ENCODE measurements at regions not wholly inside any gene's neighbourhood (a gene's known extent, or its start where the extent isn't known, plus 50 kb on each side); places are given as distances from the start of the nearest gene placed in this dataset.

DNA sequence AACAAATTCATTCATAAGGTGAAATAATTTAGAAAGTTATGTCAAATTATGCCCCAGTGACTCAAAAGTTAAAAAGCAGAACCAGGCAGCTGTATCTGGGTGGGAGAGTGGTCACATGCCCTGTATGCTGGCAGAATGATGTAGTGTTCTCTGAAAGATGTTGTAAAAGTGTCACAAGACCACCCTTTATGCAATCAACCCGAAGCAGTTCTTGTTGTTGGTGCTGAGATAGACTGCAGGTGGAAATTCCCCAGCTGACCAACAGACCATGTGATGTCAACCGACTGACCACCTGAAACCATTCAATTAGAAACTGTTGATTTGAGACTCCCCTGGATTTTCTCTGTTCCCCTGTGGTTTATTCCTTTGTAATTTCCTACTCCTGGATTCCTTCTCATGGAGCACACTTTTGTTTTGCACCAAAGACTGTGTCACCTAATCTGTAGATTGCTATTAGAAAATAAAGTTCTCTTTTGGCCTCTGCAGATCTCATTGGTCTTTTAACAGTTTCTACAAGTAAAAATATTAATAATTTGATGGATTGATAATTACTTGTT is 1341.3 kb upstream of the LRRTM1 start (continued):
- TF ChIP-seq SREBF1 (IDR thresholded peaks at IDR 0.05; ENCODE audit: low read length) (no peak), BACH1 (IDR thresholded peaks at IDR 0.05; ENCODE audit: borderline replicate concordance) (0 out of 2 replicates have a peak, but pooled peaks have one; percentile 10), BMI1 (IDR thresholded peaks at IDR 0.05; ENCODE audit: borderline replicate concordance) (peak; percentile 73; the same call in 1 of the 2 replicates), MYB (IDR thresholded peaks at IDR 0.05; ENCODE audit: borderline replicate concordance, low read depth, low read length) (0 out of 2 replicates have a peak, but pooled peaks have one; percentile 73), SPI1 (IDR thresholded peaks at IDR 0.05; ENCODE audit: borderline replicate concordance, insufficient read depth, low read depth, low read length) (peak; percentile 42; the same call in 1 of the 2 replicates), IKZF1 (conservative IDR thresholded peaks at IDR 0.05) (peak; percentile 95), DPF2 (IDR thresholded peaks at IDR 0.05) (peak; percentile 92), RELA (IDR thresholded peaks at IDR 0.05; ENCODE audit: borderline replicate concordance, partially characterized antibody) (peak; percentile 85), HCFC1 (IDR thresholded peaks at IDR 0.05; ENCODE audit: low read length) (no peak), SREBF2 (IDR thresholded peaks at IDR 0.05; ENCODE audit: low read length) (no peak), IRF4 (IDR thresholded peaks at IDR 0.05; ENCODE audit: low read depth, low read length) (peak; percentile 33; the same call in 1 of the 2 replicates)
- TF ChIP-seq, protein P1, sequence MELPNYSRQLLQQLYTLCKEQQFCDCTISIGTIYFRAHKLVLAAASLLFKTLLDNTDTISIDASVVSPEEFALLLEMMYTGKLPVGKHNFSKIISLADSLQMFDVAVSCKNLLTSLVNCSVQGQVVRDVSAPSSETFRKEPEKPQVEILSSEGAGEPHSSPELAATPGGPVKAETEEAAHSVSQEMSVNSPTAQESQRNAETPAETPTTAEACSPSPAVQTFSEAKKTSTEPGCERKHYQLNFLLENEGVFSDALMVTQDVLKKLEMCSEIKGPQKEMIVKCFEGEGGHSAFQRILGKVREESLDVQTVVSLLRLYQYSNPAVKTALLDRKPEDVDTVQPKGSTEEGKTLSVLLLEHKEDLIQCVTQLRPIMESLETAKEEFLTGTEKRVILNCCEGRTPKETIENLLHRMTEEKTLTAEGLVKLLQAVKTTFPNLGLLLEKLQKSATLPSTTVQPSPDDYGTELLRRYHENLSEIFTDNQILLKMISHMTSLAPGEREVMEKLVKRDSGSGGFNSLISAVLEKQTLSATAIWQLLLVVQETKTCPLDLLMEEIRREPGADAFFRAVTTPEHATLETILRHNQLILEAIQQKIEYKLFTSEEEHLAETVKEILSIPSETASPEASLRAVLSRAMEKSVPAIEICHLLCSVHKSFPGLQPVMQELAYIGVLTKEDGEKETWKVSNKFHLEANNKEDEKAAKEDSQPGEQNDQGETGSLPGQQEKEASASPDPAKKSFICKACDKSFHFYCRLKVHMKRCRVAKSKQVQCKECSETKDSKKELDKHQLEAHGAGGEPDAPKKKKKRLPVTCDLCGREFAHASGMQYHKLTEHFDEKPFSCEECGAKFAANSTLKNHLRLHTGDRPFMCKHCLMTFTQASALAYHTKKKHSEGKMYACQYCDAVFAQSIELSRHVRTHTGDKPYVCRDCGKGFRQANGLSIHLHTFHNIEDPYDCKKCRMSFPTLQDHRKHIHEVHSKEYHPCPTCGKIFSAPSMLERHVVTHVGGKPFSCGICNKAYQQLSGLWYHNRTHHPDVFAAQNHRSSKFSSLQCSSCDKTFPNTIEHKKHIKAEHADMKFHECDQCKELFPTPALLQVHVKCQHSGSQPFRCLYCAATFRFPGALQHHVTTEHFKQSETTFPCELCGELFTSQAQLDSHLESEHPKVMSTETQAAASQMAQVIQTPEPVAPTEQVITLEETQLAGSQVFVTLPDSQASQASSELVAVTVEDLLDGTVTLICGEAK (IDR thresholded peaks at IDR 0.05; ENCODE audit: borderline replicate concordance): no peak
- TF ChIP-seq, protein P2, sequence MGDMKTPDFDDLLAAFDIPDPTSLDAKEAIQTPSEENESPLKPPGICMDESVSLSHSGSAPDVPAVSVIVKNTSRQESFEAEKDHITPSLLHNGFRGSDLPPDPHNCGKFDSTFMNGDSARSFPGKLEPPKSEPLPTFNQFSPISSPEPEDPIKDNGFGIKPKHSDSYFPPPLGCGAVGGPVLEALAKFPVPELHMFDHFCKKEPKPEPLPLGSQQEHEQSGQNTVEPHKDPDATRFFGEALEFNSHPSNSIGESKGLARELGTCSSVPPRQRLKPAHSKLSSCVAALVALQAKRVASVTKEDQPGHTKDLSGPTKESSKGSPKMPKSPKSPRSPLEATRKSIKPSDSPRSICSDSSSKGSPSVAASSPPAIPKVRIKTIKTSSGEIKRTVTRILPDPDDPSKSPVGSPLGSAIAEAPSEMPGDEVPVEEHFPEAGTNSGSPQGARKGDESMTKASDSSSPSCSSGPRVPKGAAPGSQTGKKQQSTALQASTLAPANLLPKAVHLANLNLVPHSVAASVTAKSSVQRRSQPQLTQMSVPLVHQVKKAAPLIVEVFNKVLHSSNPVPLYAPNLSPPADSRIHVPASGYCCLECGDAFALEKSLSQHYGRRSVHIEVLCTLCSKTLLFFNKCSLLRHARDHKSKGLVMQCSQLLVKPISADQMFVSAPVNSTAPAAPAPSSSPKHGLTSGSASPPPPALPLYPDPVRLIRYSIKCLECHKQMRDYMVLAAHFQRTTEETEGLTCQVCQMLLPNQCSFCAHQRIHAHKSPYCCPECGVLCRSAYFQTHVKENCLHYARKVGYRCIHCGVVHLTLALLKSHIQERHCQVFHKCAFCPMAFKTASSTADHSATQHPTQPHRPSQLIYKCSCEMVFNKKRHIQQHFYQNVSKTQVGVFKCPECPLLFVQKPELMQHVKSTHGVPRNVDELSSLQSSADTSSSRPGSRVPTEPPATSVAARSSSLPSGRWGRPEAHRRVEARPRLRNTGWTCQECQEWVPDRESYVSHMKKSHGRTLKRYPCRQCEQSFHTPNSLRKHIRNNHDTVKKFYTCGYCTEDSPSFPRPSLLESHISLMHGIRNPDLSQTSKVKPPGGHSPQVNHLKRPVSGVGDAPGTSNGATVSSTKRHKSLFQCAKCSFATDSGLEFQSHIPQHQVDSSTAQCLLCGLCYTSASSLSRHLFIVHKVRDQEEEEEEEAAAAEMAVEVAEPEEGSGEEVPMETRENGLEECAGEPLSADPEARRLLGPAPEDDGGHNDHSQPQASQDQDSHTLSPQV (IDR thresholded peaks at IDR 0.05): peak; percentile 64; the same call in 1 of the 2 replicates
- TF ChIP-seq, protein P3, sequence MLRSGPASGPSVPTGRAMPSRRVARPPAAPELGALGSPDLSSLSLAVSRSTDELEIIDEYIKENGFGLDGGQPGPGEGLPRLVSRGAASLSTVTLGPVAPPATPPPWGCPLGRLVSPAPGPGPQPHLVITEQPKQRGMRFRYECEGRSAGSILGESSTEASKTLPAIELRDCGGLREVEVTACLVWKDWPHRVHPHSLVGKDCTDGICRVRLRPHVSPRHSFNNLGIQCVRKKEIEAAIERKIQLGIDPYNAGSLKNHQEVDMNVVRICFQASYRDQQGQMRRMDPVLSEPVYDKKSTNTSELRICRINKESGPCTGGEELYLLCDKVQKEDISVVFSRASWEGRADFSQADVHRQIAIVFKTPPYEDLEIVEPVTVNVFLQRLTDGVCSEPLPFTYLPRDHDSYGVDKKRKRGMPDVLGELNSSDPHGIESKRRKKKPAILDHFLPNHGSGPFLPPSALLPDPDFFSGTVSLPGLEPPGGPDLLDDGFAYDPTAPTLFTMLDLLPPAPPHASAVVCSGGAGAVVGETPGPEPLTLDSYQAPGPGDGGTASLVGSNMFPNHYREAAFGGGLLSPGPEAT (IDR thresholded peaks at IDR 0.05; ENCODE audit: low read depth): peak; percentile 97
- TF ChIP-seq, protein P4, sequence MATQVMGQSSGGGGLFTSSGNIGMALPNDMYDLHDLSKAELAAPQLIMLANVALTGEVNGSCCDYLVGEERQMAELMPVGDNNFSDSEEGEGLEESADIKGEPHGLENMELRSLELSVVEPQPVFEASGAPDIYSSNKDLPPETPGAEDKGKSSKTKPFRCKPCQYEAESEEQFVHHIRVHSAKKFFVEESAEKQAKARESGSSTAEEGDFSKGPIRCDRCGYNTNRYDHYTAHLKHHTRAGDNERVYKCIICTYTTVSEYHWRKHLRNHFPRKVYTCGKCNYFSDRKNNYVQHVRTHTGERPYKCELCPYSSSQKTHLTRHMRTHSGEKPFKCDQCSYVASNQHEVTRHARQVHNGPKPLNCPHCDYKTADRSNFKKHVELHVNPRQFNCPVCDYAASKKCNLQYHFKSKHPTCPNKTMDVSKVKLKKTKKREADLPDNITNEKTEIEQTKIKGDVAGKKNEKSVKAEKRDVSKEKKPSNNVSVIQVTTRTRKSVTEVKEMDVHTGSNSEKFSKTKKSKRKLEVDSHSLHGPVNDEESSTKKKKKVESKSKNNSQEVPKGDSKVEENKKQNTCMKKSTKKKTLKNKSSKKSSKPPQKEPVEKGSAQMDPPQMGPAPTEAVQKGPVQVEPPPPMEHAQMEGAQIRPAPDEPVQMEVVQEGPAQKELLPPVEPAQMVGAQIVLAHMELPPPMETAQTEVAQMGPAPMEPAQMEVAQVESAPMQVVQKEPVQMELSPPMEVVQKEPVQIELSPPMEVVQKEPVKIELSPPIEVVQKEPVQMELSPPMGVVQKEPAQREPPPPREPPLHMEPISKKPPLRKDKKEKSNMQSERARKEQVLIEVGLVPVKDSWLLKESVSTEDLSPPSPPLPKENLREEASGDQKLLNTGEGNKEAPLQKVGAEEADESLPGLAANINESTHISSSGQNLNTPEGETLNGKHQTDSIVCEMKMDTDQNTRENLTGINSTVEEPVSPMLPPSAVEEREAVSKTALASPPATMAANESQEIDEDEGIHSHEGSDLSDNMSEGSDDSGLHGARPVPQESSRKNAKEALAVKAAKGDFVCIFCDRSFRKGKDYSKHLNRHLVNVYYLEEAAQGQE (IDR thresholded peaks at IDR 0.05; ENCODE audit: low read depth, low read length): no peak
